ENCODE measurements at regions not wholly inside any gene's neighbourhood (a gene's known extent, or its start where the extent isn't known, plus 50 kb on each side); places are given as distances from the start of the nearest gene placed in this dataset.
"Not testable (repeated sequence)": the region's sequence is repeated elsewhere in the genome, so short reads cannot be mapped to it uniquely, and the experiment has no call there.

- DNase-seq = not testable (repeated sequence)
Measured at GRCh38 chr10:46645110-46645509, 66.2 kb downstream of the SYT15 start.

GRCh38 chr10:46646132-46646531 is 67.2 kb downstream of the SYT15 start:
- DNase-seq = not testable (repeated sequence)

GRCh38 chr10:46650967-46651366 is 72.0 kb downstream of the SYT15 start:
- not testable (repeated sequence) for DNase-seq

- not testable (repeated sequence) for DNase-seq
Measured at GRCh38 chr10:46657437-46657836, 78.5 kb downstream of the SYT15 start.

GRCh38 chr10:46660027-46660834 is 81.3 kb downstream of the SYT15 start:
- not testable (repeated sequence) for DNase-seq

GRCh38 chr10:46660835-46661164 is 81.9 kb downstream of the SYT15 start:
- DNase-seq = not testable (repeated sequence)

- not testable (repeated sequence) for DNase-seq
Measured at GRCh38 chr10:46665536-46665935, 86.6 kb downstream of the SYT15 start.

GRCh38 chr10:46668357-46668997 is 89.5 kb downstream of the SYT15 start:
- DNase-seq = not testable (repeated sequence)

GRCh38 chr10:46677836-46678435 is 99.0 kb downstream of the SYT15 start:
- not testable (repeated sequence) for DNase-seq

GRCh38 chr10:46691397-46691796 is 112.5 kb downstream of the SYT15 start:
- not testable (repeated sequence) for DNase-seq

- not testable (repeated sequence) for DNase-seq
Measured at GRCh38 chr10:46693218-46693617, 114.3 kb downstream of the SYT15 start.

- DNase-seq = not testable (repeated sequence)
Measured at GRCh38 chr10:46717264-46717663, 138.3 kb downstream of the SYT15 start.

GRCh38 chr10:46718014-46718413 is 139.1 kb downstream of the SYT15 start:
- not testable (repeated sequence) for DNase-seq

- not testable (repeated sequence) for DNase-seq
Measured at GRCh38 chr10:46720386-46720785, 141.5 kb downstream of the SYT15 start.

- not testable (repeated sequence) for DNase-seq
Measured at GRCh38 chr10:46720811-46721518, 142.0 kb downstream of the SYT15 start.

- not testable (repeated sequence) for DNase-seq
Measured at GRCh38 chr10:46724258-46724657, 145.3 kb downstream of the SYT15 start.

- not testable (repeated sequence) for DNase-seq
Measured at GRCh38 chr10:46728359-46728758, 149.4 kb downstream of the SYT15 start.

- DNase-seq = not testable (repeated sequence)
Measured at GRCh38 chr10:46730729-46731128, 151.8 kb downstream of the SYT15 start.

- DNase-seq = not testable (repeated sequence)
Measured at GRCh38 chr10:46733635-46734261, 154.8 kb downstream of the SYT15 start.

- not testable (repeated sequence) for DNase-seq
Measured at GRCh38 chr10:46734262-46734642, 155.3 kb downstream of the SYT15 start.

GRCh38 chr10:46739919-46740318 is 161.0 kb downstream of the SYT15 start:
- DNase-seq = not testable (repeated sequence)

GRCh38 chr10:46740368-46740767 is 161.4 kb downstream of the SYT15 start:
- not testable (repeated sequence) for DNase-seq

- DNase-seq = not testable (repeated sequence)
Measured at GRCh38 chr10:46749003-46749402, 162.2 kb upstream of the PTPN20 start.

Measured in activated effector memory CD4-positive, alpha-beta T cell treated with Interleukin-2 at 50 U/mL for 16 hours (primary cell).